SU-DHL-6 (cell line): ENCODE measurements at regions not wholly inside any gene's neighbourhood (a gene's known extent, or its start where the extent isn't known, plus 50 kb on each side); places are given as distances from the start of the nearest gene placed in this dataset.

Experiments
- H2AFZ ChIP-seq: fragments of 200-600 bp; sonication (generic); 2 replicates; pipeline ENCODE4 v1.6.1; 2014; ENCODE audit warnings: low read depth, mild to moderate bottlenecking, moderate library complexity, mixed read lengths, antibody characterized with exemption, low read length; ENCODE audit not compliant: severe bottlenecking
- H3F3A ChIP-seq: fragments of 200-600 bp; shearing (Covaris generic); 2 replicates; pipeline ENCODE4 v1.6.0; 2016; ENCODE audit warnings: antibody characterized with exemption, mild to moderate bottlenecking; ENCODE audit not compliant: insufficient read depth
- H3K27ac ChIP-seq: fragments of 200-600 bp; sonication (generic); 2 replicates; pipeline ENCODE4 v1.5.1; 2016; ENCODE audit warnings: low read depth, mild to moderate bottlenecking, low read length, moderate library complexity, mixed read lengths
- H3K27me3 ChIP-seq: fragments of 200-600 bp; sonication (generic), shearing (Covaris generic); 2 replicates; pipeline ENCODE4 v1.6.0; 2014; ENCODE audit warnings: mild to moderate bottlenecking, low read length
- H3K36me3 ChIP-seq: fragments of 200-600 bp; sonication (generic); 2 replicates; pipeline ENCODE4 v1.6.1; 2014; ENCODE audit warnings: mild to moderate bottlenecking, low read length, mixed read lengths
- H3K4me2 ChIP-seq: fragments of 300-600, 200-600 bp; shearing (Covaris generic), sonication (generic); 2 replicates; pipeline ENCODE4 v1.6.0; 2014; ENCODE audit warnings: low read length, low read depth, mild to moderate bottlenecking; ENCODE audit not compliant: poor library complexity, severe bottlenecking
- H3K4me3 ChIP-seq: fragments of 200-600 bp; sonication (generic); 2 replicates; pipeline ENCODE4 v1.5.1; 2014; ENCODE audit warnings: antibody characterized with exemption, low read length, mild to moderate bottlenecking, mixed read lengths; ENCODE audit not compliant: insufficient read depth, poor library complexity, severe bottlenecking
- H3K79me2 ChIP-seq: fragments of 200-600 bp; sonication (generic); 2 replicates; pipeline ENCODE4 v1.6.1; 2014; ENCODE audit warnings: mild to moderate bottlenecking, low read length, moderate library complexity; ENCODE audit not compliant: insufficient read depth
- H3K9ac ChIP-seq: fragments of 200-600 bp; sonication (generic); 2 replicates; pipeline ENCODE4 v1.7.0; 2014; ENCODE audit warnings: mild to moderate bottlenecking, low read length
- H3K9me2 ChIP-seq: fragments of 200-600 bp; sonication (generic); replicated peaks from 2 replicates; pipeline ENCODE4 v1.6.1; 2014; ENCODE audit warnings: low read length; ENCODE audit not compliant: insufficient read depth
- H3K9me3 ChIP-seq: fragments of 200-600 bp; sonication (generic); 2 replicates; pipeline ENCODE4 v1.6.1; 2014; ENCODE audit warnings: low read length, mixed read lengths; ENCODE audit not compliant: insufficient read depth
- H4K20me1 ChIP-seq: fragments of 200-600 bp; sonication (generic); 2 replicates; pipeline ENCODE4 v1.6.1; 2014; ENCODE audit warnings: low read depth, mild to moderate bottlenecking, antibody characterized with exemption, low read length, moderate library complexity, mixed read lengths
- CTCF ChIP-seq: fragments of 200-600 bp; sonication (generic); IDR thresholded peaks from one replicate; pipeline ENCODE4 v1.5.1; 2017; ENCODE audit warnings: antibody characterized with exemption, mild to moderate bottlenecking, low read length, moderate library complexity; ENCODE audit not compliant: insufficient read depth, poor library complexity, severe bottlenecking
- EZH2phosphoT487 ChIP-seq: fragments of 200-600 bp; sonication (generic), shearing (Covaris generic); conservative IDR thresholded peaks from 2 replicates; pipeline ENCODE4 v1.6.1; 2018; ENCODE audit warnings: mild to moderate bottlenecking, antibody characterized with exemption, low read length, moderate library complexity, mixed read lengths

- Histone ChIP-seq H3K27me3 (no peaks in the 10 kb centered on the region), H3K36me3 (no peaks in the 10 kb centered on the region), H2AFZ (no peak overlapping the region), H3K4me3 (no peak overlapping the region), H3K4me2 (no peak overlapping the region), H4K20me1 (no peaks in the 10 kb centered on the region), H3K79me2 (no peaks in the 10 kb centered on the region), H3K9me3 (no peaks in the 10 kb centered on the region), H3K9me2 (no peaks in the 10 kb centered on the region), H3K27ac (no peak overlapping the region), H3F3A (no peaks in the 10 kb centered on the region), H3K9ac (no peak overlapping the region)
- TF ChIP-seq CTCF (no peak), EZH2phosphoT487 (no peak)
Measured at GRCh38 chr1:227490001-227490400, 73.4 kb upstream of the ZNF678 start.

- H3K79me2 ChIP-seq, result no peaks in the 10 kb centered on the region
- no peak overlapping the region for H3K9ac ChIP-seq
- no peak overlapping the region for H3K4me2 ChIP-seq
- H3K9me2 ChIP-seq, result no peaks in the 10 kb centered on the region
- no peaks in the 10 kb centered on the region for H3K36me3 ChIP-seq
- H2AFZ ChIP-seq, result no peak overlapping the region
- H3K9me3 ChIP-seq, result no peaks in the 10 kb centered on the region
- TF ChIP-seq CTCF, result no peak
- no peak for TF ChIP-seq EZH2phosphoT487
- H3K27me3 ChIP-seq, result no peaks in the 10 kb centered on the region
- H3F3A ChIP-seq, result no peaks in the 10 kb centered on the region
- H3K27ac ChIP-seq, result no peak overlapping the region
- no peak overlapping the region for H3K4me3 ChIP-seq
- no peaks in the 10 kb centered on the region for H4K20me1 ChIP-seq
Measured at GRCh38 chr1:227489572-227489971, 73.8 kb upstream of the ZNF678 start.

- Histone ChIP-seq H2AFZ (no peak overlapping the region), H3F3A (no peaks in the 10 kb centered on the region), H3K9me3 (no peaks in the 10 kb centered on the region), H3K4me3 (no peak overlapping the region), H4K20me1 (no peaks in the 10 kb centered on the region), H3K36me3 (no peaks in the 10 kb centered on the region), H3K9ac (no peak overlapping the region), H3K4me2 (no peak overlapping the region), H3K79me2 (no peaks in the 10 kb centered on the region), H3K9me2 (no peaks in the 10 kb centered on the region), H3K27me3 (no peaks in the 10 kb centered on the region), H3K27ac (no peak overlapping the region)
- TF ChIP-seq CTCF (no peak), EZH2phosphoT487 (no peak)
Measured at GRCh38 chr1:227487606-227488005, 75.8 kb upstream of the ZNF678 start.
